T-helper 1 cell treated with Interleukin-12 subunit alpha and Interleukin-12 subunit beta and Interleukin-4 antibody, amounts not matched to agents 30 μg/mL and 1 μg/mL, for 36 hours (primary cell): ENCODE measurements at regions not wholly inside any gene's neighbourhood (a gene's known extent, or its start where the extent isn't known, plus 50 kb on each side); places are given as distances from the start of the nearest gene placed in this dataset.

Experiments used
- H3K27ac Mint-ChIP-seq: one replicate; pipeline ENCODE4 v1.8.0; 2021; ENCODE audit warnings: mild to moderate bottlenecking, mixed read lengths
- H3K27me3 Mint-ChIP-seq: one replicate; pipeline ENCODE4 v1.8.0; 2021; ENCODE audit warnings: low read depth, mixed read lengths
- H3K36me3 Mint-ChIP-seq: one replicate; pipeline ENCODE4 v1.8.0; 2021; ENCODE audit warnings: low read depth, mixed read lengths
- H3K4me1 Mint-ChIP-seq: one replicate; pipeline ENCODE4 v1.8.0; 2021; ENCODE audit warnings: low read depth, mixed read lengths
- H3K4me3 Mint-ChIP-seq: one replicate; pipeline ENCODE4 v1.8.0; 2021; ENCODE audit warnings: mild to moderate bottlenecking, moderate library complexity, mixed read lengths
- H3K9me3 Mint-ChIP-seq: one replicate; pipeline ENCODE4 v1.8.0; 2021; ENCODE audit warnings: mixed read lengths

DNA sequence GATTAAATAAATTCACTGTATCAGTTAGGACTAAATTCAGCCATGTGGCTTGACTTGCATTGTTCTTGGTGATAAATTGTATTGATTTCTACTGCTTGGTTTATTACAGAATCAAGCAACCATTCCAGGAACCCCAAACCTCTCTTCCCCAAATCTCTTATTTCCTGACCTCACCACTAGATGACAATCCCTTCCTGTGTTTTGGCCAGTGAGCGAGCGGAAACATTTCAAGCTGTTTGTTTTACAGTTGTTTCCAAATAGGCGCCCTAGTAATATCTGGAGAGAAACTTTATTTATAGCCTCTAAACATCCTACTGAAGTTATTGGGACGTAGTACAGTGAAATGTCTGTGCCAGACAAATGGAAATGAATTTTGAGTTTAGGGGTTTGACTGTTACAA, 161.1 kb downstream of the SNAPC1 start:
- H3K4me3 Mint-ChIP-seq, result no peak overlapping the region
- no peaks in the 10 kb centered on the region for H3K4me1 Mint-ChIP-seq
- H3K27me3 Mint-ChIP-seq, result peaks cover 44% of the 10 kb centered on the region
- H3K27ac Mint-ChIP-seq, result no peak overlapping the region
- H3K36me3 Mint-ChIP-seq, result no peaks in the 10 kb centered on the region
- H3K9me3 Mint-ChIP-seq, result no peaks in the 10 kb centered on the region

DNA sequence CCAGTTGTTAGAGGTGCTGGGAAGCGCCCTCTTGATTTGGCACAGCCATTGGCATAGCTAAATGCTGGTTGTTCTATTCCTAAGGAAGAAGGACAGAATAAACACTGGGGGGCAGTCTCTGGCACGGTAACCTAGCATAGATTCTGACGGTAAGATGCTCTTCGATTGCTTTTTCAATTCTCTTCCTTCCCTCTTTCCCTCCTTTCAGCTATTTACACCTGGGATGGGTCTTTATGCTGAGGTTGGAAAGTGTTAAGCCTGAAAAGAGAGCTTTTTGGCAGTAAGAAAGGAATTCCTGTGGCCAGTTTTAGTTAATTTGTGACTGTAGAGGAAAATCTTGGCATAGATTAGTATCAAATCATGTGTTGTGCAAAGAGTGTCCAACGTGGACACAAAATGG, 162.8 kb downstream of the SNAPC1 start:
- no peaks in the 10 kb centered on the region for H3K36me3 Mint-ChIP-seq
- no peaks in the 10 kb centered on the region for H3K4me1 Mint-ChIP-seq
- H3K4me3 Mint-ChIP-seq, result no peak overlapping the region
- H3K27me3 Mint-ChIP-seq, result peaks cover 45% of the 10 kb centered on the region
- H3K27ac Mint-ChIP-seq, result no peak overlapping the region
- no peaks in the 10 kb centered on the region for H3K9me3 Mint-ChIP-seq

DNA sequence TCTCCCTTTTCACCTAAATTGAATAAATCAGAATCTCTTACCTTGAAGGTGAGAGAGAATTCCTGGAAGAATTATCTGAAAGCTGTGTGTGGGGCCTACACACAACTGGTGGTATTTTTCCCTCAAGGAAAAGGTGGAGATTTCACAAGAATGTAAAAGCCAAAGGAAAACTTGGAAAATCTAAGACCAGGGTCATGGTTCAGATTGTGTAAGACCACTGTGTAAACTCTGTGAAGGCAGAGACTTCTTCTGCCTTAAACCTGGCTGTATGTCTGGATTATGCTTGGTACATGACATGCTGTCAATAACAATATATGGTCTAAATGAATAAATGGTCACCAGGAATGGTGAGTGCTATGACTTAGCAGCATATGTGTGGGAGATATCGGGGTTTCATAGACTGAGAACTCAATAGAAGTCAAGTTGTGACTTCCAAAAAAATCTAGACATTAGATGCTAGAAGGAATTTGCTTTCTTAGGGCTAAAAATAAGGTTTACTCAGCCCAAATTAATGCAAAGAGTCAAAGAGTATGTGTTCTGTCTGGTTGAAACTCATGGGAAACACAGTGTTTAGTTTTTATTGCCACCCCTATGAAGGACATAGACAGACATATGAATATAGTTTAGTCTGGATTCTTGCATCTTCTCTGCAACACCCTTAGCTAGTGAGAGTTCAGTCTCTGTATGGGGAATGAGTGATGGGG, 163.7 kb downstream of the SNAPC1 start:
- Mint-ChIP-seq H3K4me1 (no peaks in the 10 kb centered on the region), H3K27ac (no peak overlapping the region), H3K9me3 (no peaks in the 10 kb centered on the region), H3K36me3 (no peaks in the 10 kb centered on the region), H3K4me3 (no peak overlapping the region), H3K27me3 (peaks cover 50% of the 10 kb centered on the region)

DNA sequence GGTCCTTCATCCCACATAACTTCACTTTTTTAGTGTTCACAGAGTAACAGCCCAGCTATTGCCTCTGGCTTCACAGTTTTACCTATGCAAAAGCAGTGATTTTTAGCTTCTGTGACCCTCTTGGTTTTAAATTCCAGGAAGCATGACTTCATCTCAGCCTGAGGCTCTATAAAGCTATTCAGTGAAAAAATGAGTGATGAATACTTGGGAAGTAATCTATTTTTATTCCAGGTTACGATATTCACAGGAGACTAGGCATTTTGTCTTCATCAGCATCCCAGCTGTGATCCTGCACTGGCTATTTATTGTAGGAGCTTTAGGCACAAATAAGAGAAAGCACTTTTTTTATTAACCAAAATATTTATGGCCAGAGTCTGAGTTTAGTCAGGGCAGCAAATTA, 164.8 kb downstream of the SNAPC1 start:
- no peaks in the 10 kb centered on the region for H3K36me3 Mint-ChIP-seq
- H3K4me1 Mint-ChIP-seq, result no peaks in the 10 kb centered on the region
- no peak overlapping the region for H3K4me3 Mint-ChIP-seq
- H3K9me3 Mint-ChIP-seq, result no peaks in the 10 kb centered on the region
- H3K27me3 Mint-ChIP-seq, result peaks cover 53% of the 10 kb centered on the region
- no peak overlapping the region for H3K27ac Mint-ChIP-seq

DNA sequence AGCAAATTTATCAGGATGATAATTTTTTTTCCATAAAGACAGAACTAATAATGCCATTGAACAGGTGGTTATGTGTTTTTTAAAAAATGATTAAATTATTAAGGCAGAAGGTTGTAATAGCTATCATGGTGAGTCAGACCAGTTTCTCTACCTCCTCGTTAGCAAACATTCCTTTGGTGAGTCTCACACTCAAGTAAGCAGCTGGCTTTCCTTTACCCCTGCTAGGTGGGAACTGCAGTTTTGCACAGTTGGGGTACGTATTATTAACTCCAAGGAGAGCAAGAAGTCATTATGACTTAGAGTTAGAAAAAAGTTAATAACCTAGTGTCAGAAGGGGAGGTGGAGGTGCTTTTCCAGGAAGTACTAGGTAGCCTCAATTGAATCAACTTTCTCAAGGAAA, 165.3 kb downstream of the SNAPC1 start:
- Mint-ChIP-seq H3K4me3 (no peak overlapping the region), H3K36me3 (no peaks in the 10 kb centered on the region), H3K9me3 (no peaks in the 10 kb centered on the region), H3K27me3 (peaks cover 58% of the 10 kb centered on the region), H3K4me1 (no peaks in the 10 kb centered on the region), H3K27ac (no peak overlapping the region)

DNA sequence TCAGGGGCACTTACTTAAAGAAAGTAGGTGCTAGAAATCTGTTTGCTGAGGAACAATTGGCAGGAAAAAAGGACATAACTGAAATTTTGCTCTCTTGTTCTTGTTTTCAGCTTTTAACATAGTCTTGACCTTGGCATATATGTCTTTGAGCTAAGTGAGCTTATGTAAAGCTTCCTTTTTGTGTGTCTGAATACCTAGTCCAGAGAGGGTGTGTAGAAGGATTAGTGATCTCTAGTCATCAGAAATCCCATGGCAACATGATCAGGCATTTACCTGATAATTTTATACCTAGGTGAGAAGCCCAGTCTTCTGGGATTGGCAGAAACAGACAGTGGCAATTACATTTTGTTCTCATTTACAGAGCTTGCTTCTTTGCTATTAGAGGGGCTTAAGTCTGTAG, 166.1 kb downstream of the SNAPC1 start:
- no peaks in the 10 kb centered on the region for H3K4me1 Mint-ChIP-seq
- no peaks in the 10 kb centered on the region for H3K9me3 Mint-ChIP-seq
- no peak overlapping the region for H3K4me3 Mint-ChIP-seq
- no peaks in the 10 kb centered on the region for H3K36me3 Mint-ChIP-seq
- no peak overlapping the region for H3K27ac Mint-ChIP-seq
- peaks cover 59% of the 10 kb centered on the region for H3K27me3 Mint-ChIP-seq

DNA sequence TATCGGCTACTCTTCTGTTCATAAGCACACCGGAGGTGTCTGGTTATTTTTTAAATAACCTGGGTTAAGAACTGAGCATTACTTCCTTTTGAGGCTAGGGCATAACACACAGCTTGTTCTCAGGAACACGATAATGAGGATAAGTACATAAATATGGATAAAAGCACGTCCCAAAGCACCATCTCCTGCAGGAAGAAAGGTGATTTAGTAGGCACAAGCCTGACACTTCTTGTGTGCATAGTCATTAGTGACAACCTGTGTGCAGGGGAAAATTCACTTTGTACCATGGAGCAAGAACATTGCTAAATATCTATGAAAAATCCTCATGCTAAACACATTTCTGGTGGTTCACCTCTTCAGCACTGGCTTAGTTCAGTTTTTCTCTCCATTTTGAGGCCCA, 166.5 kb downstream of the SNAPC1 start:
- Mint-ChIP-seq H3K27ac (no peak overlapping the region), H3K9me3 (no peaks in the 10 kb centered on the region), H3K27me3 (peaks cover 58% of the 10 kb centered on the region), H3K4me1 (no peaks in the 10 kb centered on the region), H3K36me3 (no peaks in the 10 kb centered on the region), H3K4me3 (no peak overlapping the region)

DNA sequence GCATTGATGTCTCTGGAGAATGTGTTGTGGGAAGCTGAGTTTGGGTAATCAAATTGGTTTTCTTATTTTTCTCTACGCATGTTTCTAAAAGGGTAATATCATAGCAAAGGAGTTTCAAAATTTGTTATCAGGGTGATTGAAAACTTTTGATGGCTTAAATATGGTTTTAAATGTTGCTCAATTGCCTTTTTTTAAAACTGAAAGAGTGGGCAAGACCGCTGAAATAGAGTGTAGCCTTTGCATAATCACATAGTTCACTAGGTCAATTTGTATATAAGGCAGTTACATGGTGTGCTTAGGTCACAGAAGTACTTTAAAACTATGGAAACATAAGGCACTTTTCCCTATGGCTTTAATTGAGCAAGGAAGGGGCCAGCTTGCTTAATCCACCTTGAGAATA, 167.4 kb downstream of the SNAPC1 start:
- H3K27ac Mint-ChIP-seq, result no peak overlapping the region
- H3K9me3 Mint-ChIP-seq, result no peaks in the 10 kb centered on the region
- no peaks in the 10 kb centered on the region for H3K4me1 Mint-ChIP-seq
- H3K36me3 Mint-ChIP-seq, result no peaks in the 10 kb centered on the region
- H3K4me3 Mint-ChIP-seq, result no peak overlapping the region
- H3K27me3 Mint-ChIP-seq, result peaks cover 52% of the 10 kb centered on the region

DNA sequence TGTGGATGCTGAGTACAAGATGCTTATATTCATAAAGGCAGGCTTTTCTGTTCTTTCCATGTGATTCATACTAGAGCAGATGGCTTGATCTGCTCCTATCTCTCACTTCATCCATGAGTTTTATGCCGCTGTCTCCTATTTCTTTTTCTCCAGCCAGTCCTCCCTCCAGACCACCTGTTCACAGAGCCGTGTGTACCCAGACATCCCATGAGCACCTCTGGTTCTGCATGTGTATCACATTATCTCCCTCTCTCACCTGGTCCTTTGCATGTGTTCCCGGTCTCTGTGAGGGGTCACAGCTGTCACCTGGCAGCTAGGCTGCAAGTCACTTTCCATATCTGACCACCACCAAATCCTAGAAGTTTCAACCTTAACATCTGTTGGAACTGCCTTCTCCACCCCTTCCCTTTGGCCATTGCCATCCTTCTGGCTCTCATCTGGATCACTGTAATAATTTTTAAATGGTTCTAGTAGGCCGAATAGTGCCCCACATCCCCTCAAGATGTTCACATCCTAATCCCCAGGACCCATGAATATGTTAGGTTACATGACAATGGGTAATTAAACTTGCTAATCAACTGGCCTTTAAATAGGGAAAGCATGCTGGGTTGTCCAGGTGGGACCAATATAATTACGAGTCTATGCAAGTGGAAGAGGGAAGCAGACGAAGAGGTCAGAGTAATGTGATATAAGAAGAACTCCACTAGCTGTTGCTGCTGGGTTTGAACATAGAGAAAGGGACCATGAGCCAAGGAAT, 168.1 kb downstream of the SNAPC1 start:
- Mint-ChIP-seq H3K36me3 (no peaks in the 10 kb centered on the region), H3K4me1 (no peaks in the 10 kb centered on the region), H3K9me3 (no peaks in the 10 kb centered on the region), H3K4me3 (no peak overlapping the region), H3K27me3 (peaks cover 50% of the 10 kb centered on the region), H3K27ac (no peak overlapping the region)

DNA sequence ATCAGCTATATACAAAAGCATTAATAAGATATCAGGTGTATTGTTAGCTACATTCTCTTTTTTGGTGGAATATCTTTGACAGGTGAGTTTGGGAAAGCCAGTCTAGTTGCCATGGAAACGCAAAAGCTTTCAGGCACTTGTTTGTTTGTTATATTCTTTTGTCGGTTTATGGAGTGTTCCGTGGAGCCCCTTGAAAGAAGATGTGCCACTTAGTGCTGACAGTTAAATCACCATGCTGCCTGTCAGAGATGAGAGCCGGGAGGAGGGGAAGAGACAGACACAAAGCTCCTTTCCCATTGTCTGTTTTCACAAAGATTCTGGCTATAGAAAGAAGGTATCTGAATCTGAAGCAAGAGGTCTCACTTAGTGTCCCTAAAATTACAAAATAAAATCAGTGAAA, 170.8 kb downstream of the SNAPC1 start:
- no peaks in the 10 kb centered on the region for H3K9me3 Mint-ChIP-seq
- no peak overlapping the region for H3K27ac Mint-ChIP-seq
- H3K4me3 Mint-ChIP-seq, result no peak overlapping the region
- H3K27me3 Mint-ChIP-seq, result peaks cover 40% of the 10 kb centered on the region
- H3K36me3 Mint-ChIP-seq, result no peaks in the 10 kb centered on the region
- H3K4me1 Mint-ChIP-seq, result no peaks in the 10 kb centered on the region

DNA sequence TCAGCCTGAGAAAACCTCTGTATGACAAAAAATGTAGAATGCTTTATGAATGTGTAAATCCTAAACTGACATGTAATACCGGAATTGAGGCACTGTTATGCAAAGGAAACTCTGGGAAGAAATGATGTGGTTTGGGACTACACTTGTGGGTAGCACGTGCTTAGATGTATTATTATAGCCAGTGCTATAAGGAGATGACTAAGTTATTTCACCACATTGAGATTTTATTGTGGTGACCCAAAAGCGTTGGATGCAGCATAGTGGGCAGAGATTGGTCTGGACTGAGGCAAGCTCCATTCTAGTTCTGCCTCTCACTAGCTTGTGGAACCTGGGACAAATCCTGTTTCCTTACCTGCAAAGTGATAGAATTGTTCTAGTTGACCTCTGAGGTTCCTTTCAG, 172.2 kb downstream of the SNAPC1 start:
- no peaks in the 10 kb centered on the region for H3K9me3 Mint-ChIP-seq
- H3K27me3 Mint-ChIP-seq, result peaks cover 28% of the 10 kb centered on the region
- no peaks in the 10 kb centered on the region for H3K4me1 Mint-ChIP-seq
- H3K4me3 Mint-ChIP-seq, result no peak overlapping the region
- H3K36me3 Mint-ChIP-seq, result no peaks in the 10 kb centered on the region
- H3K27ac Mint-ChIP-seq, result no peak overlapping the region

DNA sequence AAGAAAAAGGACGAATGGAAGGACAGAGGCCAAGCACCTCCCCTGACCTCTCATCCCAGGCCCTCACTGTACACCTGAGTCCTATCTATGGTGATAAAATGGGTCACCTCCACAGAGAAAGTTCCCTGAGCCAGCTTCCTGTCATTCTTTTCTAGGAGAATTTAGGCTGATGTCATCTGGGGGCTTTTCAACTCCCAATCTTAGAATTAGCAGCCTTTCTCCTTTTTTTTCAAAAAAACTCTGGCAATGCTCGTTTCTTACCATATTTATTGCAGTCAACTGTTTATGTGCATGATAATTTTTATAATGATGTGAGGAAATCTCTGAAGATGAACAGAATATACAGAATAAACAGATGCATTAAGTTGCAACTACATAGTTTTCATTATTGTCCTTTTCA, 177.6 kb downstream of the SNAPC1 start:
- Mint-ChIP-seq H3K27ac (no peak overlapping the region), H3K36me3 (no peaks in the 10 kb centered on the region), H3K4me1 (no peaks in the 10 kb centered on the region), H3K27me3 (peaks cover 18% of the 10 kb centered on the region), H3K4me3 (no peak overlapping the region), H3K9me3 (peaks cover 5% of the 10 kb centered on the region)

DNA sequence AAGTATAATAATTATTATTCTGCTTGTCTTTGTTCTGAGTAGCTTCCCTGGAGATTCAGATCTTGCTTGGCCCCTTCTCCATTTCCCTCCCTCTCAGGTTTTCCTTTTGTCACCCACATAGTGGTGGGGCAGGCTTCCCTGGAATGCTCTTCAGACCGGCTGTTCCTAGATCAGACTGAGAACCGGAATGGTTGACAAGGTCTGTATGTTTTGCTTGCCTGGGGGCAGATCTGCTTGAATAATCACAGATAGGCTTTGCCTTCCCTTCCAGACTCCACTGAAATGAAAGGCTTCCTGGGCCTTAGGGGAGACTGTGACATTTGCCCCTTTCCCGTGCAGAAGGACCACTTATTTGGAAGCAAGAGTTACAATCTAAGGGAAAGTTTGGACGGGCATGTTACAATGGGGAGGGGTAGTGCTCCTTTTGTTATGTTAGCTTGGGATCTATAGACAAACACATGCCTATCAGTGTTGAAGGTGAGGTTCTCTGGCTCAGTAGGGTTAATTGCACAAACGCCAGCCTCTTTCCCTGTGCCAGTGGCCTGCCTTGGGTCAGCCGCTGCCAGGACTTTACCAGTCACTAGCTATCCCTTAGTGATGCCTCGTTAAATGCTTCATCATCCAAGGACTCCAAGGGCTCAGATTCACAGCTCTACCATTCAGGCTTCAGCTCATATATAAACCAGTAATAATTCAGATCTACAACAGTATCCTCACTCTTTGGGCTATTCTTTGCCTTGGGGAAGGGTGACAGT, 178.6 kb downstream of the SNAPC1 start:
- Mint-ChIP-seq H3K27ac (no peak overlapping the region), H3K4me1 (no peaks in the 10 kb centered on the region), H3K36me3 (no peaks in the 10 kb centered on the region), H3K4me3 (no peak overlapping the region), H3K27me3 (peaks cover 12% of the 10 kb centered on the region), H3K9me3 (peaks cover 5% of the 10 kb centered on the region)

DNA sequence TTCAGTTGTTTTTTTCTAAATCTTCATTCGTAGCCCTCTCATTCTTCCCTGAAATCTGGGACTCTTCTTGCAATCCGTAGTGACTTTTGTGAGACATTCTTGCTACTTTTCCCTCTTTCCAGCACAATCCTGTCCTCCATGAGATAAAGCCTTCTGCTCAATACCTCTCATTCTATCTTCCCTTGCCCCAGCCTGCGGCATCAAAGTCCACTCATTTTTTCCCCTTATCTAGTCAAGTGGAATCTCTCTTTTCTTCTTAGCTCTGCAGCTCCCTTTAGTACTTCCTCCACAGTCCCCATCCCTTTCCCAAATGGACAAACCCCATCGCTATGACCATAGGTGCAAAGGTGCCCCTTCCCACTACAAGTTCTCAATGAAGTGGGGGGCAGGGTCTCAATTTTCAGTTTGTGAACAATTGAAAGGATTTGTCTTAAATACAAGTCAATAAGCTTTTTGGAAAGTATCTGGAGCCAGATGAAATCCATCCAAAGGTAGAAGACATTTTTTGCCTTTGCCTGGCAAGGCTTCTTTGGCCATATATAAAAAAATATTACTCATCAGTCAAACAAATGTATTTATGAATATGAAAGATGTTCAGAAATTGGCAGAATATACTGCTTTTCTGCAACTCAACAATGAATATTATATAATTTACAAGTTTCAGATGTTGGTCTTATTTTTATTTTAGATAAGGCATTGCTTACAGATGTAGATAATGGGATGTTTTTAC, 179.4 kb downstream of the SNAPC1 start:
- Mint-ChIP-seq H3K9me3 (peaks cover 5% of the 10 kb centered on the region), H3K36me3 (no peaks in the 10 kb centered on the region), H3K4me1 (no peaks in the 10 kb centered on the region), H3K27me3 (peaks cover 12% of the 10 kb centered on the region), H3K4me3 (no peak overlapping the region), H3K27ac (no peak overlapping the region)
